Bone marrow (tissue), 2 donors: ENCODE measurements at regions not wholly inside any gene's neighbourhood (a gene's known extent, or its start where the extent isn't known, plus 50 kb on each side); places are given as distances from the start of the nearest gene placed in this dataset.

Experiments
- DNase-seq, 2 donors: peaks; one replicate each; lab custom pipeline; 2025; lab: John Stamatoyannopoulos, UW

GRCh38 chr2:8197101-8197500 lies 484.8 kb upstream of the ID2 start:
- DNase-seq: no peak

- no peak for DNase-seq
Measured at GRCh38 chr2:8197825-8198224, 484.0 kb upstream of the ID2 start.

- no peak for DNase-seq
Measured at GRCh38 chr2:8198766-8199382, 483.0 kb upstream of the ID2 start.

- no peak for DNase-seq
Measured at GRCh38 chr2:8202132-8202531, 479.7 kb upstream of the ID2 start.

GRCh38 chr2:8203364-8203763 lies 478.5 kb upstream of the ID2 start:
- no peak for DNase-seq

- DNase-seq: peak in 1 of 2 donors; percentile 30
Measured at GRCh38 chr2:8204711-8205110, 477.1 kb upstream of the ID2 start.

- no peak for DNase-seq
Measured at GRCh38 chr2:8209494-8209893, 472.4 kb upstream of the ID2 start.

- DNase-seq: no peak
Measured at GRCh38 chr2:8211384-8211783, 470.5 kb upstream of the ID2 start.

- DNase-seq: no peak
Measured at GRCh38 chr2:8212239-8212638, 469.6 kb upstream of the ID2 start.

GRCh38 chr2:8214036-8214615 lies 467.7 kb upstream of the ID2 start:
- no peak for DNase-seq

- no peak for DNase-seq
Measured at GRCh38 chr2:8215159-8215863, 466.5 kb upstream of the ID2 start.

GRCh38 chr2:8215982-8216381 lies 465.9 kb upstream of the ID2 start:
- no peak for DNase-seq

GRCh38 chr2:8216397-8216796 lies 465.5 kb upstream of the ID2 start:
- no peak for DNase-seq

GRCh38 chr2:8217468-8218030 lies 464.3 kb upstream of the ID2 start:
- no peak for DNase-seq

GRCh38 chr2:8219096-8219495 lies 462.8 kb upstream of the ID2 start:
- DNase-seq: no peak

GRCh38 chr2:8219631-8220355 lies 462.1 kb upstream of the ID2 start:
- no peak for DNase-seq

- DNase-seq: no peak
Measured at GRCh38 chr2:8222979-8223694, 458.7 kb upstream of the ID2 start.

GRCh38 chr2:8223695-8224346 lies 458.0 kb upstream of the ID2 start:
- DNase-seq: no peak

GRCh38 chr2:8224347-8225190 lies 457.3 kb upstream of the ID2 start:
- DNase-seq: no peak

- no peak for DNase-seq
Measured at GRCh38 chr2:8225266-8225665, 456.6 kb upstream of the ID2 start.
